IPS-15b (cell line): ENCODE measurements at regions not wholly inside any gene's neighbourhood (a gene's known extent, or its start where the extent isn't known, plus 50 kb on each side); places are given as distances from the start of the nearest gene placed in this dataset.

Source experiments
- H3K27me3 ChIP-seq: one replicate; pipeline ENCODE4 v1.6.1; 2013; ENCODE audit warnings: low read length; ENCODE audit not compliant: control insufficient read depth, insufficient read depth
- H3K36me3 ChIP-seq: one replicate; pipeline ENCODE4 v1.6.1; 2013; ENCODE audit warnings: low read length; ENCODE audit not compliant: control insufficient read depth, insufficient read depth
- H3K4me1 ChIP-seq: one replicate; pipeline ENCODE4 v1.6.1; 2013; ENCODE audit warnings: mild to moderate bottlenecking, low read length; ENCODE audit not compliant: control insufficient read depth, insufficient read depth
- H3K4me3 ChIP-seq: one replicate; pipeline ENCODE4 v1.5.1; 2013; ENCODE audit warnings: low read depth, low read length
- H3K9ac ChIP-seq: one replicate; pipeline ENCODE4 v1.6.1; 2013; ENCODE audit warnings: low read depth, mild to moderate bottlenecking, low read length
- H3K9me3 ChIP-seq: one replicate; pipeline ENCODE4 v1.6.1; 2013; ENCODE audit warnings: mild to moderate bottlenecking, low read length; ENCODE audit not compliant: control insufficient read depth, insufficient read depth

DNA sequence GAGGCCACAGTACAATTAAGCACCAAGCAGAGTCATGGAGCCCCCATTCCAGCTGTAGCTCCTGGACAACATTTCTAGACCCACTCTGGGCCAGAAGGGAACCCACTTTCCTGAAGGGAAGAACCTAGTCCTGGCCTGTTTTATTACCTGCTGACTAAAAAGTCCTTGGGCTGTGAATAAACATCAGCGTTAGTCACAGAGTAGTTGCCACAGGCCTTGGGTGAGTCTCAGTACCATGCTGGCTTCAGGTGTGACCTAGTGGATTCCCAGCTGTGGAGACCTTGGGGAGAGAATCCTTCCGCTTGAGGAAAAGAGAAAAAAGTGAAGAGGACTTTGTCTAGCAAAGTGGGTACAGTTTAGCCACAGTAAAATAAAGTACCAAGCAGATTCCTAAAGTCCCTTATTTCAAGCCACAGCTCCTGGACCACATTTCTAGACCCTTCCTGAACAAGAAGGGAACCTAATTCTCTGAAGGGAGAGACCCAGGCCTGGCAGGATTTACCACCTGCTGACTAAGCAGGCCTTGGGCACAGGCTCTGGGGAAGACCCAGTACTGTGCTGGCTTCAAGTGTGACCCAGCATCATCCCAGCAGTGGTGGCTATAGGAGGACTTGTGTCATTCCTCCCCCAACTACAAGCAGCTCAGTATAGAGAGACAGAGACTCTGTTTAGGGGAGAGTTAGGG lies 118.3 kb upstream of the KCNH8 start:
- H3K36me3 ChIP-seq, result no peaks in the 10 kb centered on the region
- no peak overlapping the region for H3K4me3 ChIP-seq
- H3K9ac ChIP-seq, result no peak overlapping the region
- no peaks in the 10 kb centered on the region for H3K27me3 ChIP-seq
- H3K4me1 ChIP-seq, result no peaks in the 10 kb centered on the region
- H3K9me3 ChIP-seq, result no peaks in the 10 kb centered on the region

DNA sequence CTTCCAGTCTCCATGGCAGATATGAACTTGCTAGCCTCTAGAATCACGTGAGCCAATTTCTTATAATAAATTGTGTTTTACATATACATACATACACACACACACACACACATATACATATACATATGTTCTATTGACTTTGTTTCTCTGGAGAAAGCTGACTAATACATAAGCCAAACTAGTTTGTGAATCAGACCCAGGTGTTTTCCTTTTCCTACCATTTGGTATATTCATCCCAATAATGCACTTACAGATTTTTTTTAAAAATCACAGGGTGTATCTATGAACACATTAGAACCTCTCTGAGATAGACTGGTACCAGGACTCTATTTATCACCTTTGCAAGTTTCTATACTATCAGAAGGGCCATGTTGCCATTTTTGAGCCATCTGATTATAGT lies 122.9 kb upstream of the KCNH8 start:
- no peaks in the 10 kb centered on the region for H3K36me3 ChIP-seq
- no peaks in the 10 kb centered on the region for H3K4me1 ChIP-seq
- H3K9me3 ChIP-seq, result no peaks in the 10 kb centered on the region
- no peak overlapping the region for H3K9ac ChIP-seq
- H3K4me3 ChIP-seq, result no peak overlapping the region
- H3K27me3 ChIP-seq, result no peaks in the 10 kb centered on the region

GRCh38 chr3:19022546-19022945 lies 125.8 kb upstream of the KCNH8 start:
- Histone ChIP-seq H3K9ac (no peak overlapping the region), H3K4me1 (no peaks in the 10 kb centered on the region), H3K9me3 (no peaks in the 10 kb centered on the region), H3K27me3 (no peaks in the 10 kb centered on the region), H3K36me3 (no peaks in the 10 kb centered on the region), H3K4me3 (no peak overlapping the region)

- Histone ChIP-seq H3K4me1 (peaks cover 10% of the 10 kb centered on the region), H3K36me3 (no peaks in the 10 kb centered on the region), H3K27me3 (no peaks in the 10 kb centered on the region), H3K9ac (no peak overlapping the region), H3K9me3 (no peaks in the 10 kb centered on the region), H3K4me3 (no peak overlapping the region)
These were observed 131.5 kb upstream of the KCNH8 start for GRCh38 chr3:19016851-19017250.

DNA sequence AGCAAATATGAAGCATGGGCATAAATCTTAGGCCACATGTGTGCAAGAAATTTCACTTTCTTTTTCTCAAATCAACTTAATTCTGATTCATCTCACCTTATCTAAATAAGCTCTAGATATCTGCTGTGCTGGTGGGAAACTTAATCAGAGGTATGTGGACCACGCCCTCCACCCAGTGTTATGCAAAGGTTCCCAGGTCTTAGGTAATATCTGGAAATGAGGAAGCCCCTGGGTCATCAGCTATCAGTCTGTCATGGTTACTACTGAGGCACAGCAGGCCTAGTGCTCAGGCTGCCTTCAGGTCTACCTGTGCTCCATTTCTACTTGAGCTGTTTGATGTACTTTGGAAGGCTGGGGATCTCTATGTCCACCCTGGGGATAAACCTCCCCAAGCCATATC lies 134.4 kb upstream of the KCNH8 start:
- H3K9ac ChIP-seq, result no peak overlapping the region
- H3K27me3 ChIP-seq, result no peaks in the 10 kb centered on the region
- no peaks in the 10 kb centered on the region for H3K9me3 ChIP-seq
- H3K4me1 ChIP-seq, result peaks cover 10% of the 10 kb centered on the region
- H3K4me3 ChIP-seq, result no peak overlapping the region
- H3K36me3 ChIP-seq, result no peaks in the 10 kb centered on the region

DNA sequence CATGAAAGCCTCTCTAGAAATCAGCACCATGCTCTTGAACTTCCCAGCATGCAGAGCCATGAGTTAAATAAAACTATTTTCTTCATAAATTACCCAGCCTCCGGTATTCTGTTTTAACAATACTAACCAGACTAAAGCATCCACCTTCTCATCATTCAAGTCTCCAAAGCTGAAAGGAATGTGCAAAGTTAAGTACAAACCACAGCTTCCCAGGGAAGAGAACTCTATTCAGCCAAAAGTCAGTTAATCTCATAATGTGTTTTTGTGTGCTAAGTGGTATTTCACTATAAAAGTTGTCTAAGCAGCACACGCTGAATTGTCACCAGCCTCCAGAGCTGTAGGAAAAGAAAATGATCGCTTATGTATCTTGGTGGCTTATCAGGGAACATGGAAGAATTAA lies 135.5 kb upstream of the KCNH8 start:
- Histone ChIP-seq H3K9me3 (no peaks in the 10 kb centered on the region), H3K36me3 (no peaks in the 10 kb centered on the region), H3K4me1 (peaks cover 10% of the 10 kb centered on the region), H3K9ac (no peak overlapping the region), H3K27me3 (no peaks in the 10 kb centered on the region), H3K4me3 (no peak overlapping the region)

- Histone ChIP-seq H3K4me3 (no peak overlapping the region), H3K4me1 (no peaks in the 10 kb centered on the region), H3K9me3 (no peaks in the 10 kb centered on the region), H3K36me3 (no peaks in the 10 kb centered on the region), H3K27me3 (no peaks in the 10 kb centered on the region), H3K9ac (no peak overlapping the region)
These were observed 145.7 kb upstream of the KCNH8 start for GRCh38 chr3:19002606-19003005.

DNA sequence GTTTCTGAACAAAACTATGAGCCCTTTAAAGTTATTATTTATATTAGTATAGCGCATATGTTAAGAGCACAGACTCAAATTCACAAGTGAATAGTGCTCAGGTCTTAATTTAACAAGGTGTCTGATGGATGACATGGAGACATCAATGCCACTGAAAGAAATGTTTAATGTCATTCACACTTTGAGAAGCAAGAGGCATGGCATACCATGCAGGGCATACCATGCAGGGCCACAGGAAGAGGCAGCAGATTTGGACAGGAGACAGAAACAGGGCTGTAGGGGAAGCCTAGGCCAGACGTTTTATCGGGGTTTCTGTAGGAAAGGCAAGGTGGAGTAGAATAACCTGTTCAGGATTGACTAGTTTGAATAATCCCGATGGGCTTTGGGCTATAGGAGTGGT lies 150.2 kb upstream of the KCNH8 start:
- no peak overlapping the region for H3K4me3 ChIP-seq
- no peaks in the 10 kb centered on the region for H3K27me3 ChIP-seq
- peaks cover 2% of the 10 kb centered on the region for H3K4me1 ChIP-seq
- H3K9ac ChIP-seq, result no peak overlapping the region
- no peaks in the 10 kb centered on the region for H3K36me3 ChIP-seq
- H3K9me3 ChIP-seq, result peaks cover 6% of the 10 kb centered on the region

DNA sequence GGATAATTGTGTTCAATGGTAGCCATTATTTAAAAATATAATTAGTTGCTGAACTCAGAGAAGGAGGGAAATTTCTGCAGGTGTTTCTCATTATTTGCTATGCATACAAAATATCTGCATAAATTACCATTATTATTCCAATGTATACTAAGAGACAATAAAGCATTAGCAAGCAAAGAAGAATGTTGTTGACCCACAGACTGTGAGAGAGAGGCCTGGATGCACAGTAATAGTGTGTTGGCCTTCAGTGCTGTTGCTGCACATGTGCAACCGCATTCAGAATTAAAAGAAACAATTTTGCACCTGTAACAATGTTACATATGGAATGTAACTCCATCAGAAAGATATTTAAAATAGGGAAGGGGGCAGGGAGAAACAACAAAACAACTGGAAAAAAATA lies 155.6 kb upstream of the KCNH8 start:
- no peak overlapping the region for H3K9ac ChIP-seq
- no peaks in the 10 kb centered on the region for H3K36me3 ChIP-seq
- H3K4me1 ChIP-seq, result peaks cover 19% of the 10 kb centered on the region
- H3K27me3 ChIP-seq, result no peaks in the 10 kb centered on the region
- H3K9me3 ChIP-seq, result peaks cover 6% of the 10 kb centered on the region
- H3K4me3 ChIP-seq, result no peak overlapping the region

- no peak overlapping the region for H3K4me3 ChIP-seq
- no peaks in the 10 kb centered on the region for H3K27me3 ChIP-seq
- H3K4me1 ChIP-seq, result peaks cover 21% of the 10 kb centered on the region
- no peaks in the 10 kb centered on the region for H3K9me3 ChIP-seq
- no peaks in the 10 kb centered on the region for H3K36me3 ChIP-seq
- no peak overlapping the region for H3K9ac ChIP-seq
These were observed 159.0 kb upstream of the KCNH8 start for GRCh38 chr3:18989237-18989795.

GRCh38 chr3:18988614-18989229 lies 159.6 kb upstream of the KCNH8 start:
- Histone ChIP-seq H3K36me3 (no peaks in the 10 kb centered on the region), H3K9me3 (no peaks in the 10 kb centered on the region), H3K4me1 (peaks cover 21% of the 10 kb centered on the region), H3K9ac (no peak overlapping the region), H3K27me3 (no peaks in the 10 kb centered on the region), H3K4me3 (no peak overlapping the region)

DNA sequence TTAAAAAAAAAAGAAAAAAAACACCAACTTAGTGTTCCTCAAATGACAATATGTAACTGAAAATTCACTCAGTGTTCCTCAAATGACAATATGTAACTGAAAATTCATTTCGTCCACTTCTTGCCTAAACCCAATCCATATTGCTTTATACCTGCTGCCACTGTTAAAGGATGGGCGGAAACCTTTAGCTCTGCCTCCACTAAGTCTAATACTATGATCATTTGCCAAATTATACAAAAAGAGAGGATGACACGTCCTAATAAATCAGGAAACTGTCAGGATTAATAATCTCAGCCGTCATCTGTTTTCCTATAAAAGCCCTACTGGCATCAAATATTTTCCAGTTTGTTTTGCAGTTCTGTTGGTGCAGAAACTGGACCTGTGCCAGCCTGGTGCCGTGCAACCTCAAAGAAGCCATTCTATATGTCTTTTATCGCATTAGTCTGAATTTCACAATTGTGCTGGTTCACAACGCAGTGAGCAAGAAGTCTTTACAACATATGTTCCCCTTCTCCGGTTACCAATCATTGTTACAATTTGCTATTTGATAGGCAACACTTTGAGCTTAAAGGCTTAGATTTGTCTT lies 160.4 kb upstream of the KCNH8 start:
- H3K4me1 ChIP-seq, result peaks cover 18% of the 10 kb centered on the region
- H3K9ac ChIP-seq, result no peak overlapping the region
- H3K4me3 ChIP-seq, result no peak overlapping the region
- no peaks in the 10 kb centered on the region for H3K27me3 ChIP-seq
- H3K9me3 ChIP-seq, result no peaks in the 10 kb centered on the region
- H3K36me3 ChIP-seq, result no peaks in the 10 kb centered on the region
